D721Med (cell line): ENCODE measurements at regions not wholly inside any gene's neighbourhood (a gene's known extent, or its start where the extent isn't known, plus 50 kb on each side); places are given as distances from the start of the nearest gene placed in this dataset.
A peak's percentile ranks its signal among the peaks of the same experiment; 100 is the strongest.

Experiments used
- DNase-seq: peaks from one replicate; pipeline ENCODE4 v3.0.0; 2011; ENCODE audit warnings: low spot score; ENCODE audit not compliant: insufficient read length
- FAIRE-seq: peaks from 2 replicates; lab custom pipeline; 2011; peaks lifted over from hg19 to GRCh38; lab: Jason Lieb, UNC
- TF ChIP-seq, protein P1 (sequence below): IDR thresholded peaks from 2 replicates; pipeline ENCODE4 v1.5.1; 2012; ENCODE audit warnings: mild to moderate bottlenecking, control low read depth; ENCODE audit not compliant: insufficient read depth; ENCODE audit errors: missing control alignments

DNA sequence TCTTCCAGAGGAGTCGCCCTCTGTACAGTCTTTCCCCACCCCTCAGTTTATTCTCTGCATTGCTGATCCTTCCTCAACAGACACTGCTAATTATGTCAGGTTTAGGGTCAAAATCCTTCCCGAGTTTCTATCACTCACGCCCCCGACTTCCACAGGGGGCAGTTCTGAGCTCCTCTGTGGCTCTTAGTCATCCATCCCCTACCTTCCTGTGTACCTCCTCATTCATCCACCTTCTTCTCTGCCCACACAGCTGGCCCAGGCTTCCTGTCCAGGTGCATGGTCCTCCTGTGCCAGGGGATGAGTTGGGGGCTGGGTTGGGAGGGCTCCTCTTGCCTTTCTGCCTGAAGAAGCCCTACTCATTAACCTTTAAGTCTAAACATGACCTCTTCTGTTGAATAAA lies 202.9 kb downstream of the ARL4C start:
- DNase-seq: no peak
- TF ChIP-seq, protein P1, sequence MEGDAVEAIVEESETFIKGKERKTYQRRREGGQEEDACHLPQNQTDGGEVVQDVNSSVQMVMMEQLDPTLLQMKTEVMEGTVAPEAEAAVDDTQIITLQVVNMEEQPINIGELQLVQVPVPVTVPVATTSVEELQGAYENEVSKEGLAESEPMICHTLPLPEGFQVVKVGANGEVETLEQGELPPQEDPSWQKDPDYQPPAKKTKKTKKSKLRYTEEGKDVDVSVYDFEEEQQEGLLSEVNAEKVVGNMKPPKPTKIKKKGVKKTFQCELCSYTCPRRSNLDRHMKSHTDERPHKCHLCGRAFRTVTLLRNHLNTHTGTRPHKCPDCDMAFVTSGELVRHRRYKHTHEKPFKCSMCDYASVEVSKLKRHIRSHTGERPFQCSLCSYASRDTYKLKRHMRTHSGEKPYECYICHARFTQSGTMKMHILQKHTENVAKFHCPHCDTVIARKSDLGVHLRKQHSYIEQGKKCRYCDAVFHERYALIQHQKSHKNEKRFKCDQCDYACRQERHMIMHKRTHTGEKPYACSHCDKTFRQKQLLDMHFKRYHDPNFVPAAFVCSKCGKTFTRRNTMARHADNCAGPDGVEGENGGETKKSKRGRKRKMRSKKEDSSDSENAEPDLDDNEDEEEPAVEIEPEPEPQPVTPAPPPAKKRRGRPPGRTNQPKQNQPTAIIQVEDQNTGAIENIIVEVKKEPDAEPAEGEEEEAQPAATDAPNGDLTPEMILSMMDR: no peak
- no peak for FAIRE-seq

DNA sequence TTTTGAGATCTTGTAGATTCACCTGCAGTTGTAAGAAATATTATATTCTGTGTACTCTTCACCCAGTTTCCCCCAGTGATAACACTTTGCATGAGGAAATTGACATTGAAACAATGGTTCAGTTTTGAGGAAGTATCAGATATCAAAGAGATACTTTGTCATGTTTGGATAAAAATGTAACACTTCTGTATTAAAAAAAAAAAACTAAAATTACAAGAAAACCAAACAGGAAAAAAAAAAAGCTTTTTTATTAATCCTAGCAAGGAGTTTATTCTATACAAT lies 204.0 kb downstream of the ARL4C start:
- FAIRE-seq (no peak), DNase-seq (no peak)
- TF ChIP-seq, protein P1: no peak

DNA sequence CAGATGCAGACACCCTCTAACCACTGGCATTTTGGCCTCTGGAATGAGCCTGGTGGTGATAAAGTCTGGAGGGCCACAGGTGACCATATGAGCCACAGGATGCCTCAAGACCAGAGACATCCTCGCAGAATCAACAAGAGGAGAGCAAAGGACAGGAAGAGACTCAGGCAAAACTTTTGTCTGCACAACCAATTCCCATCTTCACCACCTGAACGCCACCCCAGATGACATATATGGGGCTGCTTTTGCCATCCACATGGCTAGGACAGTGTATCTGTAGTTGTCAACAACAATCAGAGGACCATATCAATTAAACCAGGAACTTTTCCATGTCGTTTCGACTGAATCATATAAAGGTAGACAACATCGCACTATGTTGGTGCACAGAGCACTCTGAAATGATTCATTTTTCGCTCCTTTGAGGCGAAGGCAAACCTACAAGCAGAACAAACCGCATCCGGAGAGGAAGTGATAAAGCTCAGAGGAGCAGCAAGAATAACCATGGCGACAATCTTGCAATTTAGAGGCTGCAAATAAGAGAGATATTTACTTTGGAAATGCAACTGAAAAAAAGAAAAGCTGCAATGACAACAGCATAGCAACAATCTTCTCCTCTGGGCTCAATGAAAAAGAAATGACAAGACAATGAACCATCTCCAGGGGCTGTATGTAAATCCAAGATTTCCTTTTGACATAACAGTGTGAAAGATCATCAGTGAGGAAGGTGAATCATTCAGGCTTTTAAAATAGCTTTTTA lies 204.5 kb downstream of the ARL4C start:
- TF ChIP-seq, protein P1: no peak
- DNase-seq (no peak), FAIRE-seq (no peak)

DNA sequence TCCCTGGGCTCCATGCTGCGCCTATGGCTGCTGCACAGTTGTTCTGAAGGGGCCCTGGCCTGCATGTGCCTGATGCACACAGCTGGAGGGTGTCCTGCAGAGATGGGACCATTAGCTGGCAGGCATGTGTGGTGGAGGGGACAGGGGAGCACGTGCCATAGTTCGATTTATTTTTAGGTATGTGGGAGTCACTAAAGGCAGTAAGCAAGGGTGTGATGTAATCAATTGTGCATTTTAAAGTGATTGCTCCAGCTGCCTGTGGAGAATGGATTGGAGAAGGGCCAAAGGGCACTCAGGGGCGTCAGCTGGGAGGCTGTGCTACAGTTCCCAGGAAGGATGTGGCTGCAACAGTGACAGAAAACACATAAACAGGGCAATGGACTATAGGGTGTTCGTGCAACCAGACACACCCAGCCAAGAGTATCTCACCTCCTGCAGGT lies 205.1 kb downstream of the ARL4C start:
- TF ChIP-seq, protein P1: no peak
- DNase-seq: no peak
- no peak for FAIRE-seq

DNA sequence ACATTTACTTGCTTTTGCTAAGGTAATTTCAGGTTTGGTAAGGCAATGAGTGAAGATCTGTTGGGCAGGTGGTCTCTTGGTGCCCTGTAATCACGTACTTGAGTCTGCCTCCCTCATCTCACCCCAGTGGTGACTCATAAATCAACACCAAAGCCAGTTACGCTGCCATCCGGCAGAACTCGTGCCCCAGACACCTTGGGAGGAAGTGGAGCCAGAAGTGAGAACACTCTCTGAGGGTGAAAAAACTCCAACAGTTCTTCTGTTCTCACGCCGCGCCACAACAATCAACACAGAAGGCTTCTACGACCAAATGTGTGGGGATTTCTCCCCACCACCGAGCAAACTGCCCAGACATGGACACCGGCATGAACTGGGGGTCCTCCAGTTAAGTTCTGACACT lies 206.2 kb downstream of the ARL4C start:
- FAIRE-seq (no peak), DNase-seq (no peak)
- TF ChIP-seq, protein P1: no peak

DNA sequence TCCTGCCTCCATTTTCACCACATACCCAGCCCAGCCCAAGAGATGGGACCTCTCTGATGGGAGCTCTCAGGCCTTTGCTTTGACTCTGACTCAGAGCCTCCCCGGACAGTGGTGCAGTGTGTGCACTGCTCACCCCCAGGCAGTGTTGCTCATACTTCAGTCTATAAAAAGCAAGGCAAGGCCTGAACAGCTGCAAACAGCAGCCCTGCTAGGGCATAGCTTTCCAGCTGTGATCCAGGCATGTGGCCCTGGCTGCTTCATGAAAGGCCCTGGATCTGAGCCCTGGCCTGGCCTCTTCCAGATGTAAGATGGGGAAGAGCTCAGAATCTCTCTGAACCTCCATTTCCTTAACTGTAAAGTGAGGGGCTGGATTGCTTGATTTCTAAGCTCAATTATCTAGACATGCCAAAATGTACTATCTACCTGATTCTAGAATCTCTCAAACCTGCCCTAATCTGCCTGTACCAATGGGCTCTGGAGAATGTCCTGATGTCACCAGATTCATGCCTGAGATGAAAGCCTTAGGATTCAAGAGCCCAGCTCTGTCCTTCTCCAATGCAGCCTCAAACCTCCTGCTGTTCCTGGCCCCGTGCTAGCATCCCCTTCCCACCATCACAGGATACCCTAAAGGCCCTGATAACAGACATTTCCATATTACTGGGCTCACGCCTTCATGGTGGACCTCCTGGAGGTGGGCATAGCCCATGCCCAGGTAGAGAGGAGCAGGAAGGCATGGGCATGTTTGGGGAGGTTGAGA lies 206.9 kb downstream of the ARL4C start:
- DNase-seq (no peak), FAIRE-seq (no peak)
- TF ChIP-seq, protein P1: no peak

DNA sequence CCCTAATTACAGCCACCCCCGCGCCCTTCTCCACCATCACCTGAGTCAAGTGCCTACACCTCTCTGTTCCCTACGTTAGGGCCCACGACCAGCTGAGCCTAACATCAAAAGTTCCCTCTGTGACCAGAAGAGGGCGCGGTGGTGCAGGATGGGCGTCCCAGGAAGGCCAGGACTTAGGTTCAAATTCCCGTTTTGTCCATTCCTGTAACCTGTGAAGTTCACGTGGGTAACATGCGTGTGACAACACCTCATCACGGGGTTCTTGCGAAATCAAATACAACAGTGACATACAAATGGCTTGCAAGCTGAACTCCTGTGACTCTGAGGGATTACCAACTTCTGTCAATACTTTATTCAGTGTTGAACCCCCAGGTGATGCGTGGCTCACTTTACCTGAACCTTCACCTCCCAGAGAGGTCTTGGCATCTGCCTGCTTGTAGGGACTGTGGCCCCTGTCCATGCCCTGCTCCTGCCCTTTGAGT lies 207.9 kb downstream of the ARL4C start:
- TF ChIP-seq, protein P1: peak; percentile 75
- DNase-seq (peak; percentile 25), FAIRE-seq (no peak)
